ENCODE measurements at regions not wholly inside any gene's neighbourhood (a gene's known extent, or its start where the extent isn't known, plus 50 kb on each side); places are given as distances from the start of the nearest gene placed in this dataset.
"Not testable (repeated sequence)": the region's sequence is repeated elsewhere in the genome, so short reads cannot be mapped to it uniquely, and the experiment has no call there.

DNA sequence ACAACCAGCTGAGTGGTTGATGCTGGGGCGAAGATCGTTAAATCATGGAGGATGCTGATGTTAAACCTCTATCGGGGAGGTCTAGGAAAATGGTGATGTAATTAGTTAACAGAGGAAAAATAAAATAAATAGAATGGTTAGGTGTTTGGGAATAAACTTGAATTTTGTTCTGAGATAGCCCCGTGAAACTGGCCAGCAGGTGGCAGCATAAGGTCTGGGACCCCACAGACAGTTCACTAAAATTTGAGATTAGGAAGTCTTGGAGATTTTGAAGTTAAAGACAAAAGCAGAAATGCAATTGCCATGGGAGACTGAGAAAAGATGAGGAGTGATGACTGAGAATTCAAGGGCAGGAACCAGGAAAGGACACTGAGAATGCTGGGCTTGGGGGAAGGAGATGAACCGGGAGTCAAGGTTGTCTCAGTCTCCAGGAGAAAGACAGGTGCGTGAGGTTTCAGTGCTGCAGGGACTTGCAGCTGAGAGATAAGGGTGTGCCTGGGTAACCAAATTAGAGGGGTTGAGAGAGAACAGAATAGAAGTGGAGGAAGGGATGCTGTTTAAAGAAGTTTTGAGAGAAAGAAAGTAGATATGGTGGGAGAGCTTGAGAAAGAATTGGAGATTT, 248.0 kb downstream of the ZNF92 start:
- not testable (repeated sequence) for DNase-seq (ENCODE audit: low read depth, low spot score)

GRCh38 chr7:65631236-65631635, 241.6 kb upstream of the VKORC1L1 start:
- DNase-seq (ENCODE audit: low read depth, low spot score), result not testable (repeated sequence)

DNA sequence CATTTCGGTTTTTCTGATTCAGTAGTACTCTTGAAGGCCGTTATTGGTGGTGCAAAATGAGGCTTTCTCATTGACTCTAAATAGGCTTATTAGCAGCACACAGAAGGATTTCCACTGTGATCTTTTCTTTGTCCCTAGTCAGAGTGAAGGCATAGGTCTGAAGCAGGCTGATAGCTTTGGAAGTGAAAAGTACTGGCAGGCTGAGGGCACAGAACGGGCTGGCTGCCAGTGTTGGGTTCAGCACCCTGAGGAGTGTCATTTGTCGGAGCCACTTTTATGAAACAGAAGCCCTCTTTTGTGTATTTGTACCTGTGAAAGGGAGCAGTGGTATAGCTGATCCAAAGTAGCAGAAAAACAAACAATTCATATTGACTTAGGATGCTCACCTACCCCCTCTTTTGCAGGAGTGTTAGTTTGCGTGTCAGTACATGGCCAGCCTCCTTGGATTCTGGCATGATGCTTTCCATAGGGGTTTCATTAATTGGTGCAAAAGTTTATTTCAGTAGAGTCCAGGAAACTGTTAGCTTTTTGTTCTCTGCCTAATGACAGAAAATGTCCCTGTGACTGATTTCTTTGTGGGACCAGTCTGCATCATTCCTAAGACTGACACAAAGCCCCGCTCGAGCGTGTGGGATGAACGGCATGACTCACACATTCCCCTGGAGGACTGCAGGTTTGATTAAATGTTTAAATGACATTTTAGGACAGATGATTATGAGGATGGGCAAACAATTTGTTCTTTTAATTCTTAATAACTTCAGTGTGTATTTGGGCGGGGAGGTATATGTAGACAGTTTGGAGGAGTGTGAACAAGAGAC, 239.1 kb upstream of the VKORC1L1 start:
- DNase-seq (ENCODE audit: low read depth, low spot score), result not testable (repeated sequence)

DNA sequence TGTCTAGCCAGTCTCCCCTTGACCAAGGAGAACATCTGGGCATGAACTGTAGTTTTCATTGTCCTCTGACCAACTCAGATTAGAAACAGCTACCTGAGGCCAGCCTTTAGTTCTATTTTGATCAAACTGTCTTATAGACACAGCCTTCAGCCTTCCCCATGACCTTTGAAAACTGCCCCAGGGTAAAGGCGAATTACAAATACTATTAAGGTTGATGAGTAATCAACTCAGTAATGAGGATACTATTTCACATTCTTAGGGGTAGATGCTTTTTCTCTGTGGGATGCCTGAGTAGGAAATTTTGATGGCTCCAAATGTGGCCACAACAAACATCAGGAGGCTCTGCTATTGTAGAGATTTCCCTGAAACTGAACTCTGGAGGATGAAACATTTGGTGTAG, 234.0 kb upstream of the VKORC1L1 start:
- DNase-seq (ENCODE audit: low read depth, low spot score), result not testable (repeated sequence)

DNA sequence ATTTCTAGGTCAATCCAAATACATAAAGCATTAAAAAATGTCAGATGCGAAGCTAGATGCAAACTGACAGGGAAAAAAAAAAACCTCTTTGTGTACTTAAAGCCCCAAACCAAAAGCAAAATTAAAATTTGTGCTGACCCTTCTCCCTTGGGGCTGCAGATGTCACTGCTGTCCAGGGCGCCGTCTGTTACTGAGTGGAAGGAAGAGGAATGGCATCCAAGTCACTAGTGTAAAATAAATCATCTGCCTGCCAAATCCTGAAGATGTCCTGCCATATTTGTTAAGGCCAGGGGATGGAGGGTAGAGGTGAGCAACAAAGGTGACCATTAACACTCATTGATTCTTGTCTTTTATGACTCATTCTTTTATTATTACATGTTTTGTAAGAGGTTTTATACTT, 233.2 kb upstream of the VKORC1L1 start:
- not testable (repeated sequence) for DNase-seq (ENCODE audit: low read depth, low spot score)

- DNase-seq (ENCODE audit: low read depth, low spot score), result not testable (repeated sequence)
Observed at GRCh38 chr7:65643498-65643897, 229.4 kb upstream of the VKORC1L1 start.

GRCh38 chr7:65647153-65647964, 225.5 kb upstream of the VKORC1L1 start:
- not testable (repeated sequence) for DNase-seq (ENCODE audit: low read depth, low spot score)

DNA sequence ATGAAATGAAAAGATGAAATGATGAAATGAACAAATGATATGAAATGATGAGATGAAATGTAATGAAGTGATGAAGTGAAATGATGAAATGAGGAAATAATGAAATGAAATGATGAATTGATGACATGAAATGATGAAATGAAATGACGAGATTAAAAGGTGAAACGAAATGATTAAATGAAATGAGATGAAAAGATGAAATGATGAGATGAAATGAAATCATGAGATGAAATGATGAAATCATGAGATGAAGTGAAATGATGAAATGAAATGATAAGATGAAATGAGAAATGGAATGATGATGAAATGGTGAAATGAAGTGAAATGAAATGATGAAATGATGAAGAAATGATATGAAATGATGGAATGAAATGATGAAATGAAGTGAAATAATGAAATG, 221.7 kb upstream of the VKORC1L1 start:
- not testable (repeated sequence) for DNase-seq (ENCODE audit: low read depth, low spot score)

GRCh38 chr7:65651826-65652592, 220.9 kb upstream of the VKORC1L1 start:
- DNase-seq (ENCODE audit: low read depth, low spot score), result not testable (repeated sequence)

DNA sequence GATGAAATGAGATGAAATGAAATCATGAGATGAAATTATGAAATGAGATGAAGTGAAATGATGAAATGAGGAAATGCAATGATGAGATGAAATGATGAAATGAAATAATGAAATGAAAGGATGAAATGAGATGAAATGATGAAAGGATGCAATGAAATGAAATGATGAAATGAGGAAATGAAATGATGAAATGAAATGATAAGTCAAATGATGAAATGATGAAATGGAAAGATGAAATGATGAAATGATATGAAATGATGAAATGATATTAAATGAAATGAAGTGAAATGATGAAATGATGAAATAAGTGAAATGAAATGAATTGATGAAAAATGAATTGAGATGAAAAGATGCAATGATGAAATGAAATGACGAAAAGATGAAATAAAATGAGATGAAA, 220.2 kb upstream of the VKORC1L1 start:
- not testable (repeated sequence) for DNase-seq (ENCODE audit: low read depth, low spot score)

DNA sequence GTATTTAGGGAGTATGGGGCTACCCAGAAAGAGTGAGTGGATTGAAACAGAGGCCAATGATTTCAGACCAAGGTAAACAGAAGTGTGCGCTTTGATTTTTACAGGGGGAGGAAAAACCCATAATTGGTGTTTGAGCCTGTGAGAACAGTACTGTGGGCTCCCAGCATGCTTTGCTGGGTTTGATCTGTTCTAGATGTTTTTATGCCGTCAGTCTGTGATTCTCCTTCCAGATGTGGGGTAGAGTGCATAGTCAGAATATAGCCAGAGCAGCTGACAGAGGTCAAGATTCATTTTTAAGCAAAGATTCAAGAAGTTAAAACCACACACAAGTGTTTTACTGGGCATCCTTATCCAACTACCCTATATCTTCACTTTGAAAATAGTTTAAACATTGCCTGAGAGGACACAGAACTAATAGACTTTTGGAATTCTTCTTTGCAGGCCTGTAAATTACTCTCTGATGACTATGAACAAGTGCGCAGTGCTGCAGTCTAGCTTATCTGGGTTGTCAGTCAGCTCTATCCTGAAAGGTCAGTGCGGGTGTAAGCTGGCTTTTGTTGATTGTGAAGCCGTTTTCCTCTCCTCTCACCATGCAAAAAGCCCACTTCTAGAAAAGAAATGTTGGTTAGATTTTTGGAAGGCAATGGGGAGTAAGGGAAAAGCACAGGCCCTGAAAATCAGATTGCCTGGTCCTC, 216.2 kb upstream of the VKORC1L1 start:
- DNase-seq (ENCODE audit: low read depth, low spot score), result not testable (repeated sequence)

GRCh38 chr7:65683362-65683761, 189.5 kb upstream of the VKORC1L1 start:
- not testable (repeated sequence) for DNase-seq (ENCODE audit: low read depth, low spot score)

DNA sequence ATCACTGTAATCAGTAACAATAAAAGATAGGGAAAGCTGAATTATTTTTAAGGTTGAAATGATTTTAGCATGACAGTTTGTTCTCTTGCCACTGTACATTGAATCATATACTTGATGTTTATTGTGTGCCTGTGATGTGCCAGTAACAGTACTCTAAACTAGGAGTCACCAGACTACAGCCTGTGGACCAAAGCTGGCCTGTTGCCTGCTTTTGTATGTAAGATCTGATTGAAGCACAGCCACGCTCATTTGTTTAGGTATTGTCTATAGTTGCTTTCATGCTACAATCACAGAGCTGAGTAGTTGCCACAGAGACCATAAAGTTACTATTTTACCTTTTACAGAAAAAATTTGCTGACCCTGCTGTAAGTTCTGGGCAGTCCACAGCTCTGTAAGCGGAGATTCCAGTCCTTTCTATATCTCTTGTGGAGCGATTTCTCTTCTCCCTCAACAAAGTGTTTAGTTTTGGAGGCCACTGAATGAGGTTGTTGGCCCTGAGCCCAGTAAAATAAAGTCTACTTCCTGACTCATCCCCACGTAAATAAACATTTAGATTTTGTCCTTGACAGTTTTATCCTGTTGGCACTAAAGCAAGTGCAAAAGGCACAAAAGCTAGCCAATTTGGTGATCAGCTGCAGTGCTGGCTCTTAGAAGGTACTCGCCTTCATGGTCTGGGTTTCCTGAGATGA, 173.7 kb upstream of the VKORC1L1 start:
- DNase-seq (ENCODE audit: low read depth, low spot score), result not testable (repeated sequence)

GRCh38 chr7:65699715-65700356, 173.0 kb upstream of the VKORC1L1 start:
- DNase-seq (ENCODE audit: low read depth, low spot score), result not testable (repeated sequence)

- DNase-seq (ENCODE audit: low read depth, low spot score), result not testable (repeated sequence)
Observed at GRCh38 chr7:65719123-65719798, 153.6 kb upstream of the VKORC1L1 start.

- DNase-seq (ENCODE audit: low read depth, low spot score), result no peak
Observed at GRCh38 chr7:65722361-65722792, 150.5 kb upstream of the VKORC1L1 start.

- DNase-seq (ENCODE audit: low read depth, low spot score), result not testable (repeated sequence)
Observed at GRCh38 chr7:65727182-65727581, 145.7 kb upstream of the VKORC1L1 start.

- no peak for DNase-seq (ENCODE audit: low read depth, low spot score)
Observed at GRCh38 chr7:65731129-65731528, 141.7 kb upstream of the VKORC1L1 start.

GRCh38 chr7:65731562-65732035, 141.3 kb upstream of the VKORC1L1 start:
- no peak for DNase-seq (ENCODE audit: low read depth, low spot score)
